MM.1S (cell line): ENCODE measurements at regions not wholly inside any gene's neighbourhood (a gene's known extent, or its start where the extent isn't known, plus 50 kb on each side); places are given as distances from the start of the nearest gene placed in this dataset.

Experiments
- DNase-seq: peaks from one replicate; pipeline ENCODE4 v3.0.0-alpha.2; 2015
- H2AFZ ChIP-seq: fragments of 300-600 bp; sonication (generic); 2 replicates; pipeline ENCODE4 v1.6.0; 2016; ENCODE audit warnings: antibody characterized with exemption, low read length
- H3F3A ChIP-seq: fragments of 300-600 bp; sonication (generic); 2 replicates; pipeline ENCODE4 v1.6.1; 2016; ENCODE audit warnings: mild to moderate bottlenecking, antibody characterized with exemption, low read length, moderate library complexity, mixed read lengths; ENCODE audit not compliant: insufficient read depth
- H3K27ac ChIP-seq: fragments of 300-600 bp; sonication (generic); 2 replicates; pipeline ENCODE4 v1.5.1; 2016; ENCODE audit warnings: mild to moderate bottlenecking, low read length
- H3K27me3 ChIP-seq: fragments of 300-600 bp; sonication (generic); replicated peaks from 2 replicates; pipeline ENCODE4 v1.6.0; 2016; ENCODE audit warnings: low read length; ENCODE audit not compliant: insufficient read depth
- H3K36me3 ChIP-seq: fragments of 300-600 bp; sonication (generic); replicated peaks from 2 replicates; pipeline ENCODE4 v1.6.1; 2016; ENCODE audit warnings: mild to moderate bottlenecking, low read length, mixed read lengths; ENCODE audit not compliant: insufficient read depth
- H3K4me1 ChIP-seq: fragments of 300-600 bp; sonication (generic); 2 replicates; pipeline ENCODE4 v1.6.1; 2016; ENCODE audit warnings: low read length, mixed read lengths
- H3K4me2 ChIP-seq: fragments of 300-600 bp; sonication (generic); 2 replicates; pipeline ENCODE4 v1.6.0; 2016; ENCODE audit warnings: low read depth, low read length
- H3K4me3 ChIP-seq: fragments of 300-600 bp; sonication (generic); 2 replicates; pipeline ENCODE4 v1.5.1; 2016; ENCODE audit warnings: low read length, mixed read lengths
- H3K79me2 ChIP-seq: fragments of 300-600 bp; sonication (generic); 2 replicates; pipeline ENCODE4 v1.6.1; 2016; ENCODE audit warnings: mixed run types, low read length, mixed read lengths
- H3K9ac ChIP-seq: fragments of 300-600 bp; sonication (generic); 2 replicates; pipeline ENCODE4 v1.6.1; 2016; ENCODE audit warnings: low read length, mixed read lengths
- H3K9me2 ChIP-seq: fragments of 300-600 bp; sonication (generic); replicated peaks from 2 replicates; pipeline ENCODE4 v1.6.1; 2016; ENCODE audit warnings: mild to moderate bottlenecking, low read length, mixed read lengths; ENCODE audit not compliant: insufficient read depth
- H3K9me3 ChIP-seq: fragments of 300-600 bp; sonication (generic); replicated peaks from 2 replicates; pipeline ENCODE4 v1.6.1; 2016; ENCODE audit warnings: mild to moderate bottlenecking, low read length, mixed read lengths; ENCODE audit not compliant: insufficient read depth
- H4K20me1 ChIP-seq: fragments of 300-600 bp; sonication (generic); 2 replicates; pipeline ENCODE4 v1.6.1; 2016; ENCODE audit warnings: mild to moderate bottlenecking, low read length, moderate library complexity, mixed read lengths; ENCODE audit not compliant: insufficient read depth
- CTCF ChIP-seq: fragments of 300-600 bp; sonication (generic); IDR thresholded peaks from 2 replicates; pipeline ENCODE4 v1.5.1; 2016; ENCODE audit warnings: antibody characterized with exemption, low read length, mixed read lengths
- EZH2 ChIP-seq: fragments of 300-600 bp; sonication (generic); optimal IDR thresholded peaks from 2 replicates; pipeline ENCODE3; 2017; ENCODE audit warnings: low read depth, mild to moderate bottlenecking, antibody characterized with exemption, low read length, mixed read lengths
- EZH2phosphoT487 ChIP-seq: fragments of 300-600 bp; sonication (generic); IDR thresholded peaks from 2 replicates; pipeline ENCODE4 v1.6.1; 2018; ENCODE audit warnings: antibody characterized with exemption, low read length

GRCh38 chr4:130338851-130339250, 1242.9 kb downstream of the C4orf33 start:
- DNase-seq, result no peak
- Histone ChIP-seq H3K27ac (no peak overlapping the region), H3K4me3 (no peak overlapping the region), H3K9me3 (no peaks in the 10 kb centered on the region), H3K9ac (no peak overlapping the region), H3K36me3 (no peaks in the 10 kb centered on the region), H2AFZ (no peak overlapping the region), H3F3A (no peaks in the 10 kb centered on the region), H3K4me1 (0 out of 2 replicates have a peak, but pooled peaks cover 4% of the 10 kb centered on the region), H3K9me2 (no peaks in the 10 kb centered on the region), H3K27me3 (no peaks in the 10 kb centered on the region), H3K4me2 (no peak overlapping the region), H3K79me2 (no peaks in the 10 kb centered on the region), H4K20me1 (no peaks in the 10 kb centered on the region)
- TF ChIP-seq EZH2, result no peak
- TF ChIP-seq EZH2phosphoT487, result no peak
- TF ChIP-seq CTCF, result no peak

GRCh38 chr4:130349745-130350144, 1253.8 kb downstream of the C4orf33 start:
- Histone ChIP-seq H3K4me3 (no peak overlapping the region), H3K79me2 (no peaks in the 10 kb centered on the region), H4K20me1 (no peaks in the 10 kb centered on the region), H3K9me3 (no peaks in the 10 kb centered on the region), H3K4me1 (no peaks in the 10 kb centered on the region), H3K36me3 (no peaks in the 10 kb centered on the region), H3K4me2 (no peak overlapping the region), H3K27me3 (no peaks in the 10 kb centered on the region), H3K27ac (no peak overlapping the region), H3K9ac (no peak overlapping the region), H3F3A (no peaks in the 10 kb centered on the region), H2AFZ (no peak overlapping the region), H3K9me2 (no peaks in the 10 kb centered on the region)
- no peak for DNase-seq
- TF ChIP-seq CTCF (no peak), EZH2 (no peak), EZH2phosphoT487 (no peak)

GRCh38 chr4:130356873-130357272, 1260.9 kb downstream of the C4orf33 start:
- Histone ChIP-seq H3K9me3 (no peaks in the 10 kb centered on the region), H3K27me3 (no peaks in the 10 kb centered on the region), H3K27ac (no peak overlapping the region), H3K36me3 (no peaks in the 10 kb centered on the region), H3K4me1 (0 out of 2 replicates have a peak, but pooled peaks cover 2% of the 10 kb centered on the region), H3K9ac (no peak overlapping the region), H2AFZ (no peak overlapping the region), H3F3A (no peaks in the 10 kb centered on the region), H3K4me2 (no peak overlapping the region), H4K20me1 (no peaks in the 10 kb centered on the region), H3K79me2 (no peaks in the 10 kb centered on the region), H3K4me3 (no peak overlapping the region), H3K9me2 (no peaks in the 10 kb centered on the region)
- no peak for DNase-seq
- no peak for TF ChIP-seq CTCF
- no peak for TF ChIP-seq EZH2
- TF ChIP-seq EZH2phosphoT487, result no peak
